ENCODE measurements at regions not wholly inside any gene's neighbourhood (a gene's known extent, or its start where the extent isn't known, plus 50 kb on each side); places are given as distances from the start of the nearest gene placed in this dataset.
"Not testable (repeated sequence)": the region's sequence is repeated elsewhere in the genome, so short reads cannot be mapped to it uniquely, and the experiment has no call there.

GRCh38 chr5:106258591-106259125 is 1412.1 kb downstream of the EFNA5 start:
- in situ Hi-C loops (cut with HindIII; ENCODE audit: low pct_unique_long_range_greater_than_20kb, low sequenced_read_pairs): no loop called here
- no peak for DNase-seq (ENCODE audit: low read depth in 1 of 2, low spot score in 1 of 2)
- no peak for TF ChIP-seq JUND (IDR thresholded peaks at IDR 0.05; ENCODE audit: low read depth)

DNA sequence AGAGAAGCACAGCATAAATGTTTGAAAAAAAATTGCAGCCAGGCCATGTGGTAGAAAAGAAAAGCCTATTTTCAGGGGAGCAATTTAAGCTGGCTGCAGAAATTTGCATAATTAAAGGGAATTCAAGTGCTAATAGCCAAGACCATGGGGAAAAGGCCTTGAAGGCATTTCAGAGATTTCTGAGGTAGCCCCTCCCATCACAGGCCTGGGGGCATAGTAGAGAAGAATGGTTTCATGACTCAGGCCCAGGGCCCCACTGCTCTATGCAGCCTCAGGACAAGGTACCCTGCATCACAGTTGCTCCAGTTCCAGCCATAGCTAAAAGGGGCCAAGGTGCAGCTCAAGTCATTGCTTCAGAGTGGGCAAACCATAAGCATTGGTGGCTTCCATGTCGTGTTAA is 1416.0 kb downstream of the EFNA5 start:
- no peak for TF ChIP-seq JUND (IDR thresholded peaks at IDR 0.05; ENCODE audit: low read depth)
- no peak for DNase-seq (ENCODE audit: low read depth in 1 of 2, low spot score in 1 of 2)
- in situ Hi-C loops (cut with HindIII; ENCODE audit: low pct_unique_long_range_greater_than_20kb, low sequenced_read_pairs): no loop called here

- in situ Hi-C loops (cut with HindIII; ENCODE audit: low pct_unique_long_range_greater_than_20kb, low sequenced_read_pairs); DNase-seq (ENCODE audit: low read depth in 1 of 2, low spot score in 1 of 2): not testable (repeated sequence)
Measured at GRCh38 chr5:106246044-106246745, 1424.5 kb downstream of the EFNA5 start.

DNA sequence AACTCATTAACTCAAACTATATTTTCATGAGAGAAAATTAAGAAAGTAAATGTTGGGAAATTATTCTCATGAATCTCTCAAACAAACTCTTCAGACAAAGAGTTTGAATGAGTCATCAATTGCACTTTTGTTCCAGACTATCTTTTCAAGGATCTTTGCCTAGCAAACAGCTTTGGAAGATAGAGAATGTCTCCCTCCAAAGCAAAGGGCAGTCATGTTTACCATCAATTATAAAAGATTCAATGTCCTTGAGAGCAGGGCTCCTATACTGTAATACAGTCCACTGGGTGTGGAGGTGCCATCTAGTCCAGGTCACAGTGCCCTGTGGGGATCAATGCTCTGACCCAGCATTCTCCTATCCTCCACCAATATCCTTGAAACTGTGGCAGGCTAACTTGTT is 1429.3 kb downstream of the EFNA5 start:
- TF ChIP-seq JUND (IDR thresholded peaks at IDR 0.05; ENCODE audit: low read depth): no peak
- in situ Hi-C loops (cut with HindIII; ENCODE audit: low pct_unique_long_range_greater_than_20kb, low sequenced_read_pairs): no loop called here
- peak in 1 of 2 experiments; percentile 56 for DNase-seq (ENCODE audit: low read depth in 1 of 2, low spot score in 1 of 2)

- no peak for DNase-seq (ENCODE audit: low read depth in 1 of 2, low spot score in 1 of 2)
- in situ Hi-C loops (cut with HindIII; ENCODE audit: low pct_unique_long_range_greater_than_20kb, low sequenced_read_pairs): no loop called here
- no peak for TF ChIP-seq JUND (IDR thresholded peaks at IDR 0.05; ENCODE audit: low read depth)
Measured at GRCh38 chr5:106205916-106206571, 1464.7 kb downstream of the EFNA5 start.

- no peak for DNase-seq (ENCODE audit: low read depth in 1 of 2, low spot score in 1 of 2)
- no peak for TF ChIP-seq JUND (IDR thresholded peaks at IDR 0.05; ENCODE audit: low read depth)
- in situ Hi-C loops (cut with HindIII; ENCODE audit: low pct_unique_long_range_greater_than_20kb, low sequenced_read_pairs): no loop called here
Measured at GRCh38 chr5:106202035-106202434, 1468.7 kb downstream of the EFNA5 start.

- DNase-seq (ENCODE audit: low read depth in 1 of 2, low spot score in 1 of 2): no peak
- in situ Hi-C loops (cut with HindIII; ENCODE audit: low pct_unique_long_range_greater_than_20kb, low sequenced_read_pairs): no loop called here
- no peak for TF ChIP-seq JUND (IDR thresholded peaks at IDR 0.05; ENCODE audit: low read depth)
Measured at GRCh38 chr5:106200971-106201370, 1469.8 kb downstream of the EFNA5 start.

DNA sequence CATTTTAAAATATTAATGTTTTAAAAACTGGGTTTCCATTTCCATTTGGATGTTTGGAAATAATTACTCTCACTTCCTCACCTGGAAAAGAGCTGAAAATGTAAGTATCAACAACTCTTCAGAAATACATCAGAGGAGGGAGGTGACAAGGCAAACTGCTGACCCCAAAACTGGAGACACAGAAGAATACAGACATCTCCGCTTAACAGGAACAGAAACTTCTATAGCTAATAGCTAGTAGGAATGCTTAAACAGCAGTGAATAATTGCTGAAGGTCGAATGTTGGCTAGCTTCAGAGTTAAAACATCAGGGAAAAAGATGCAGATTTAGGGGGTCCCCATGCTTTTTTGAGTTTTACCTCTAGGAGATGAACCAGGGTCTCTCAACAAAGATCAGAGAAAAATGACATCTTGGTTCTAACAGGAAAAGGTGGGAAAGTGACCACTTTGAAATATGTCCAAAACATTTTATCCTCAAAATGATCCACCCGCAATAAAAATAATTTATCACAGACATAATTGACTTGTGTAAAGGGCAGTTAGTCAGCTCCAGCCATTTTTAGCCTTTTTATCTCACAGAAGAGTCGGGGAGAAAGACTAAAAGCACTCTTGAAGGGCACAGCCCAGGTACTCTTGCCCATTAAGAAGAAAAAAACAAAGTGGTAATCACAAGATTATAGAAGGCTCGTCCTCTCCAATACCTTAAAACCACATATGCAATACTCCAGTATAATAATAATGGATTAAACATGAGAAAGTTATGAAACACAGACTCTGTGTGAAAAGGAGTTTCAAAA is 1474.9 kb downstream of the EFNA5 start:
- TF ChIP-seq JUND (IDR thresholded peaks at IDR 0.05; ENCODE audit: low read depth): no peak
- no peak for DNase-seq (ENCODE audit: low read depth in 1 of 2, low spot score in 1 of 2)
- in situ Hi-C loops (cut with HindIII; ENCODE audit: low pct_unique_long_range_greater_than_20kb, low sequenced_read_pairs): no loop called here

GRCh38 chr5:106189121-106189809 is 1481.5 kb downstream of the EFNA5 start:
- in situ Hi-C loops (cut with HindIII; ENCODE audit: low pct_unique_long_range_greater_than_20kb, low sequenced_read_pairs): no loop called here
- peak in 1 of 2 experiments; percentile 15 for DNase-seq (ENCODE audit: low read depth in 1 of 2, low spot score in 1 of 2)
- TF ChIP-seq JUND (IDR thresholded peaks at IDR 0.05; ENCODE audit: low read depth): no peak

DNA sequence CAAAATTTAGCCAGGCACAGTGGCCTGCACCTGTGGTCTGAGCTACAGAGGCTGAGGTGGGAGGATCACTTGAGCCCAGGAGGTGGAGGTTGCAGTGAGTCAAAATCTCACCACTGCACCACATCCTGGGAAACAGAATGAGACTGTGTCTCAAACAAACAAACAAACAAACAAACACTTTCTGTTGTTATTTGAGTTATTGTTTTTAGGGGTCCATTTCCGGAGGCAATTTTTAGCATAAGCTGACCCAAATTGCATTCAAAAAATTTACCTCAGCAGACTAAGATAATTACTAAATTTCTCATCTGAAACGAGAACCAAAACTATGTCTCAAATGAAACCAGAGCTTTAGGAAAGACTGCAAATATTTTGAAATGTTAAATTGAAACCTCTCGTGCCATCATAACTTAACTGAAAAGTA is 1485.1 kb downstream of the EFNA5 start:
- in situ Hi-C loops (cut with HindIII; ENCODE audit: low pct_unique_long_range_greater_than_20kb, low sequenced_read_pairs): no loop called here
- no peak for DNase-seq (ENCODE audit: low read depth in 1 of 2, low spot score in 1 of 2)
- TF ChIP-seq JUND (IDR thresholded peaks at IDR 0.05; ENCODE audit: low read depth): no peak

GRCh38 chr5:106174903-106175302 is 1495.8 kb downstream of the EFNA5 start:
- no peak for TF ChIP-seq JUND (IDR thresholded peaks at IDR 0.05; ENCODE audit: low read depth)
- in situ Hi-C loops (cut with HindIII; ENCODE audit: low pct_unique_long_range_greater_than_20kb, low sequenced_read_pairs): no loop called here
- no peak for DNase-seq (ENCODE audit: low read depth in 1 of 2, low spot score in 1 of 2)
